OCI-LY1 (cell line): ENCODE measurements at regions not wholly inside any gene's neighbourhood (a gene's known extent, or its start where the extent isn't known, plus 50 kb on each side); places are given as distances from the start of the nearest gene placed in this dataset.

Source experiments
- H2AFZ ChIP-seq: fragments of 200-600 bp; sonication (generic), shearing (Covaris generic); 2 replicates; pipeline ENCODE4 v1.6.0; 2014; ENCODE audit warnings: antibody characterized with exemption, mild to moderate bottlenecking, low read length
- H3F3A ChIP-seq: fragments of 200-600 bp; sonication (generic), shearing (Covaris generic); 2 replicates; pipeline ENCODE4 v1.6.0; 2014; ENCODE audit warnings: mild to moderate bottlenecking, antibody characterized with exemption, low read length, moderate library complexity; ENCODE audit not compliant: insufficient read depth
- H3K27ac ChIP-seq: fragments of 200-600 bp; sonication (generic); 2 replicates; pipeline ENCODE4 v1.5.1; 2014; ENCODE audit warnings: low read length, mixed run types, mild to moderate bottlenecking, low read depth; ENCODE audit not compliant: poor library complexity, severe bottlenecking
- H3K27me3 ChIP-seq: fragments of 200-600 bp; sonication (generic); 2 replicates; pipeline ENCODE4 v1.6.0; 2014; ENCODE audit warnings: antibody characterized with exemption, mild to moderate bottlenecking, low read length, moderate library complexity; ENCODE audit not compliant: insufficient read depth
- H3K36me3 ChIP-seq: fragments of 200-600 bp; sonication (generic); 2 replicates; pipeline ENCODE4 v1.6.1; 2014; ENCODE audit warnings: mild to moderate bottlenecking, antibody characterized with exemption, low read length, moderate library complexity, mixed read lengths; ENCODE audit not compliant: insufficient read depth
- H3K4me1 ChIP-seq: fragments of 200-600 bp; sonication (generic); 2 replicates; pipeline ENCODE4 v1.5.1; 2014; ENCODE audit warnings: mild to moderate bottlenecking, low read length, moderate library complexity; ENCODE audit not compliant: insufficient read depth, severe bottlenecking
- H3K4me2 ChIP-seq: fragments of 200-600 bp; sonication (generic), shearing (Covaris generic); 2 replicates; pipeline ENCODE4 v1.6.1; 2014; ENCODE audit warnings: low read length
- H3K4me3 ChIP-seq: fragments of 200-600 bp; sonication (generic); 2 replicates; pipeline ENCODE4 v1.5.1; 2014; ENCODE audit warnings: low read length, low read depth, mild to moderate bottlenecking, mixed read lengths; ENCODE audit not compliant: poor library complexity, severe bottlenecking
- H3K79me2 ChIP-seq: fragments of 200-600 bp; shearing (Covaris generic); 2 replicates; pipeline ENCODE4 v1.6.1; 2016; ENCODE audit warnings: mixed run types, low read length, mixed read lengths; ENCODE audit not compliant: insufficient read depth
- H3K9ac ChIP-seq: fragments of 200-600 bp; sonication (generic), shearing (Covaris generic); 2 replicates; pipeline ENCODE4 v1.6.1; 2014; ENCODE audit warnings: mild to moderate bottlenecking, low read length, mixed read lengths
- H3K9me2 ChIP-seq: fragments of 200-600 bp; sonication (generic), shearing (Covaris generic); 2 replicates; pipeline ENCODE4 v1.6.1; 2014; ENCODE audit warnings: low read depth, mild to moderate bottlenecking, low read length, mixed read lengths
- H3K9me3 ChIP-seq: fragments of 200-600 bp; shearing (Covaris generic); 2 replicates; pipeline ENCODE4 v1.6.1; 2014; ENCODE audit warnings: low read length, mixed read lengths
- H4K20me1 ChIP-seq: fragments of 200-600 bp; sonication (generic), shearing (Covaris generic); 2 replicates; pipeline ENCODE4 v1.6.0; 2016; ENCODE audit warnings: mild to moderate bottlenecking, low read length; ENCODE audit not compliant: insufficient read depth
- EZH2 ChIP-seq: fragments of 200-600 bp; sonication (generic), shearing (Covaris generic); IDR thresholded peaks from 2 replicates; pipeline ENCODE4 v1.8.0; 2017; ENCODE audit warnings: borderline replicate concordance, mixed run types, mild to moderate bottlenecking, antibody characterized with exemption, low read length, moderate library complexity, mixed read lengths
- TF ChIP-seq, protein P1 (sequence below): fragments of 200-600 bp; sonication (generic), shearing (Covaris generic); IDR thresholded peaks from 2 replicates; pipeline ENCODE4 v1.5.1; 2017; ENCODE audit warnings: mild to moderate bottlenecking, antibody characterized with exemption, low read length, moderate library complexity, mixed read lengths

DNA sequence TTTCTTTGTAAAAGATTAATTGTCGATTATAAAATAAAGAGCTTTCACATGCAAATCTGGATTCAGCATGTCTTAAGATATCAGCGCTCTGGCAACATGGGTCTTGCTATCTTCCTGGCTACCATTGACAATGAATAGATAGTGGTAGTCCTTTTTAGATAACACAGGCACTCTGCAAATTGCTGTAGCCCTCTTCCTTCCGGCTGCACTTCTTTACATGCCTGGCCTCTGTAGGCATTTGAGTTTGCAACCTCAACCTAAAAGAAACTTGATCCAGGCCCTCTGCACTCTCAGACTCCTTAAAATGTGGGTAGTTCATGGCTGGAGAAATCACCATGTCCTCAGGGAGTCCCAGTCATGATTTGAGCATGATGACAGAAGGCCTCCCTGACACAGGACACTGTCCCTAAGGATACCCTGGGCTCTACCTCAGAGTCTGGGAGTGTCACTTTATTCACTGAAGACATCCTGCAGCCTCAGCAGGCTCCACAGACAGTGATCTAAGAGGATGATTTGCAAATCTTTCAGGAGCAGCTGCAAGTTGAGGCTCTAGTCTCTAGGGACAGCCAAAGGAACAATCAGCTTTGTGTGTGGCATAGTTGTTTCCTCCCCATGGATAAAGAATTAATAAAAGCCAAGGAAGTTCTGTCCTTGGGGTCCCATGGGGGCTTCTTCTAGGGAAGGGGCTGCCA, 529.4 kb downstream of the RBFOX1 start:
- Histone ChIP-seq H3K4me2 (no peak overlapping the region), H2AFZ (no peak overlapping the region), H3K36me3 (no peaks in the 10 kb centered on the region), H3K9me3 (no peaks in the 10 kb centered on the region), H3K4me1 (no peaks in the 10 kb centered on the region), H3K9me2 (no peaks in the 10 kb centered on the region), H3K4me3 (no peak overlapping the region), H3K27me3 (no peaks in the 10 kb centered on the region), H4K20me1 (no peaks in the 10 kb centered on the region), H3F3A (no peaks in the 10 kb centered on the region), H3K27ac (no peak overlapping the region), H3K79me2 (no peaks in the 10 kb centered on the region), H3K9ac (no peak overlapping the region)
- TF ChIP-seq, protein P1, sequence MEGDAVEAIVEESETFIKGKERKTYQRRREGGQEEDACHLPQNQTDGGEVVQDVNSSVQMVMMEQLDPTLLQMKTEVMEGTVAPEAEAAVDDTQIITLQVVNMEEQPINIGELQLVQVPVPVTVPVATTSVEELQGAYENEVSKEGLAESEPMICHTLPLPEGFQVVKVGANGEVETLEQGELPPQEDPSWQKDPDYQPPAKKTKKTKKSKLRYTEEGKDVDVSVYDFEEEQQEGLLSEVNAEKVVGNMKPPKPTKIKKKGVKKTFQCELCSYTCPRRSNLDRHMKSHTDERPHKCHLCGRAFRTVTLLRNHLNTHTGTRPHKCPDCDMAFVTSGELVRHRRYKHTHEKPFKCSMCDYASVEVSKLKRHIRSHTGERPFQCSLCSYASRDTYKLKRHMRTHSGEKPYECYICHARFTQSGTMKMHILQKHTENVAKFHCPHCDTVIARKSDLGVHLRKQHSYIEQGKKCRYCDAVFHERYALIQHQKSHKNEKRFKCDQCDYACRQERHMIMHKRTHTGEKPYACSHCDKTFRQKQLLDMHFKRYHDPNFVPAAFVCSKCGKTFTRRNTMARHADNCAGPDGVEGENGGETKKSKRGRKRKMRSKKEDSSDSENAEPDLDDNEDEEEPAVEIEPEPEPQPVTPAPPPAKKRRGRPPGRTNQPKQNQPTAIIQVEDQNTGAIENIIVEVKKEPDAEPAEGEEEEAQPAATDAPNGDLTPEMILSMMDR: no peak
- TF ChIP-seq EZH2: no peak

DNA sequence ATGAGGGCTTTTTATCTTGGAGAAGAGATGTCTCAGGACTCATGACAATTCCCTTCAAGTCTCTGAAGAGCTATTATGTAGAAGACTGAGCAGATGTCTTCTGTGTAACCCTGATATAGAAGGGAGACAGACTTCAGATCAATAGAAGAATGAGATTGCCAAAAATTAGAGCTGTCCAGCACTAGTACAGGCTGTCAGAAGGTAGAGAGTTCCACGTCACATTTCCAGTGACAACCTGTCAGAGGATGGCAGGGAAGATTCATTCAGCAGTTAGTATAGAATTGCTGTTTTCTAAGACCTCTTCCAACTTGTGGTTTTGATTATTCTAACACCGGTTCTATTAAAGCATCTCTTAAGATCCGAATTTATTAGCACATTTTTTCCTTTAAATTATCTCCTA, 520.6 kb downstream of the RBFOX1 start:
- H3K4me1 ChIP-seq: no peaks in the 10 kb centered on the region
- H3K36me3 ChIP-seq: no peaks in the 10 kb centered on the region
- H3K9ac ChIP-seq: no peak overlapping the region
- H3K4me3 ChIP-seq: no peak overlapping the region
- no peaks in the 10 kb centered on the region for H4K20me1 ChIP-seq
- H3K27me3 ChIP-seq: no peaks in the 10 kb centered on the region
- TF ChIP-seq EZH2: no peak
- TF ChIP-seq, protein P1: no peak
- H3K27ac ChIP-seq: no peak overlapping the region
- no peaks in the 10 kb centered on the region for H3K9me2 ChIP-seq
- H3K79me2 ChIP-seq: no peaks in the 10 kb centered on the region
- no peak overlapping the region for H2AFZ ChIP-seq
- H3K9me3 ChIP-seq: no peaks in the 10 kb centered on the region
- no peaks in the 10 kb centered on the region for H3F3A ChIP-seq
- no peak overlapping the region for H3K4me2 ChIP-seq

DNA sequence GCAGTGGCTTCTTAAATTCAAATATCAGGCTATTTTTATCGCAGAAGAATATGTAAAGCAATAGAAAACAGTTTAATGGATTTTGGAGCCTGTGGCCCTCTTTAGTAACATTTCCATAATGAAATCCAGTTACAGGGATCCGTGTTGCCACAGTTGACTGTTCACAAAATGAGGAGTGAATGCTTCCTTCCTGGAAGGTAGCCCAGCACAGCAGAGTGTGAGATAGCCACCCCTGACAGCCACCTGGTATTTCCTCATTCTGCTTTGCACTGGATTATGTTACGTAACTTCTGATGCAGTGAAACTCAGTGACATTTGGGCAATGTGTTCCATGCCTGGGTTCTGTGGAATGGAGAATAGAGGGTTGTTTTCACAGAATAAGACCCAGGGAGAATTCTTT, 517.2 kb downstream of the RBFOX1 start:
- Histone ChIP-seq H3K27me3 (no peaks in the 10 kb centered on the region), H3K79me2 (no peaks in the 10 kb centered on the region), H2AFZ (no peak overlapping the region), H4K20me1 (no peaks in the 10 kb centered on the region), H3K4me3 (no peak overlapping the region), H3K9me2 (no peaks in the 10 kb centered on the region), H3K4me2 (no peak overlapping the region), H3K27ac (no peak overlapping the region), H3K9me3 (no peaks in the 10 kb centered on the region), H3K9ac (no peak overlapping the region), H3K36me3 (no peaks in the 10 kb centered on the region), H3K4me1 (no peaks in the 10 kb centered on the region), H3F3A (no peaks in the 10 kb centered on the region)
- TF ChIP-seq EZH2: no peak
- TF ChIP-seq, protein P1: no peak
